ENCODE measurements at regions not wholly inside any gene's neighbourhood (a gene's known extent, or its start where the extent isn't known, plus 50 kb on each side); places are given as distances from the start of the nearest gene placed in this dataset.

DNA sequence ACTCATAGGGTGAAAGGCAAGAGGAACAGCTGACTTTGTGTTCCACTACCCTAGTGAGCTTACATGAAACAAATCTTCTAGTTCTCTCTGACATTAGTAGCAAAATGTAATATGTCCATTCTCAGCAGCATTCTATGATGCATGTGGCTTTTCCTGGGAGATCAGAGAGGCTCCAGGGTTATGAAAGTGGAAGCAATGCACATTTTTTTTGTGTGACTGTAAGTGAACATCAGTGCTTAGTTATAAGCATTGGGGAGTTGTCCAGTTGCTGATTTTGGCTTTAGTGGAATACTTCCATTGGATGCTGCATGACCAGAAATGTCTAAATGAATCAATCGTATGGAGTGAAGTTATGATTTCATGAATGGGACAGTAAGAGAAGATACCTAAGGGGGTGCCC is 255.9 kb downstream of the FAT3 start:
- TF ChIP-seq, protein P1, sequence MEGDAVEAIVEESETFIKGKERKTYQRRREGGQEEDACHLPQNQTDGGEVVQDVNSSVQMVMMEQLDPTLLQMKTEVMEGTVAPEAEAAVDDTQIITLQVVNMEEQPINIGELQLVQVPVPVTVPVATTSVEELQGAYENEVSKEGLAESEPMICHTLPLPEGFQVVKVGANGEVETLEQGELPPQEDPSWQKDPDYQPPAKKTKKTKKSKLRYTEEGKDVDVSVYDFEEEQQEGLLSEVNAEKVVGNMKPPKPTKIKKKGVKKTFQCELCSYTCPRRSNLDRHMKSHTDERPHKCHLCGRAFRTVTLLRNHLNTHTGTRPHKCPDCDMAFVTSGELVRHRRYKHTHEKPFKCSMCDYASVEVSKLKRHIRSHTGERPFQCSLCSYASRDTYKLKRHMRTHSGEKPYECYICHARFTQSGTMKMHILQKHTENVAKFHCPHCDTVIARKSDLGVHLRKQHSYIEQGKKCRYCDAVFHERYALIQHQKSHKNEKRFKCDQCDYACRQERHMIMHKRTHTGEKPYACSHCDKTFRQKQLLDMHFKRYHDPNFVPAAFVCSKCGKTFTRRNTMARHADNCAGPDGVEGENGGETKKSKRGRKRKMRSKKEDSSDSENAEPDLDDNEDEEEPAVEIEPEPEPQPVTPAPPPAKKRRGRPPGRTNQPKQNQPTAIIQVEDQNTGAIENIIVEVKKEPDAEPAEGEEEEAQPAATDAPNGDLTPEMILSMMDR (IDR thresholded peaks at IDR 0.05; ENCODE audit: control extremely low read depth in 1 of 3, insufficient read depth in 1 of 3, low read depth in 1 of 3, low read length in 3 of 3) = no peak
- TF ChIP-seq POLR2A (IDR thresholded peaks at IDR 0.05; ENCODE audit: control extremely low read depth in 1 of 2, low read depth in 2 of 2, low read length in 2 of 2) (no peak), RAD21 (IDR thresholded peaks at IDR 0.05 in 1 of 2, conservative IDR thresholded peaks at IDR 0.05 in 1 of 2; ENCODE audit: low read depth in 2 of 2, low read length in 2 of 2) (no peak), CBX8 (IDR thresholded peaks at IDR 0.05; ENCODE audit: borderline replicate concordance, low read depth, low read length) (no peak)
